ENCODE measurements at regions not wholly inside any gene's neighbourhood (a gene's known extent, or its start where the extent isn't known, plus 50 kb on each side); places are given as distances from the start of the nearest gene placed in this dataset.

DNA sequence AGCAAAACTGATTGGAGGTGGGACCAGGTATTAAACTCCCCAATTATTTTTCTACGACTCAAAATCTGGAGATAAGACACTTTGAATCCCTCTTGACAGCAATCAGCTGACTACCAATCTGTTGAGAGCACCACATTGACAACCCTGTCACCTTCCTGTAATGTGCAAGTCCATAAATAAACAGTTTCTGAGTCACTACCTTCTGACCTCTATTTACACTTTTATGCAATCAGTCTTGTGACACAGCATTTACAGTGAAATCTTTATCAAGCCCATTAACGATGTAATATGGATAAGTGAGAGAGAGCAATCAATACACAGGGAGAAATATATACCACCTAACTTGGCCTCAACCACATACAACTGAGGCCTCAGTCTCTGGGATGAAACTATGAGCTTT, 283.7 kb upstream of the ANO5 start:
- Mint-ChIP-seq H3K9me3 (ENCODE audit: unreplicated experiment) (peaks cover 5% of the 10 kb centered on the region), H3K27me3 (ENCODE audit: unreplicated experiment) (no peaks in the 10 kb centered on the region), H3K27ac (ENCODE audit: unreplicated experiment) (no peak overlapping the region), H3K4me3 (ENCODE audit: unreplicated experiment) (no peak overlapping the region), H3K36me3 (ENCODE audit: unreplicated experiment) (no peaks in the 10 kb centered on the region), H3K4me1 (ENCODE audit: unreplicated experiment) (no peaks in the 10 kb centered on the region)
- no peak for TF ChIP-seq CTCF (IDR thresholded peaks at IDR 0.05)
- DNase-seq (ENCODE audit: extremely low spot score, unreplicated experiment): no peak

DNA sequence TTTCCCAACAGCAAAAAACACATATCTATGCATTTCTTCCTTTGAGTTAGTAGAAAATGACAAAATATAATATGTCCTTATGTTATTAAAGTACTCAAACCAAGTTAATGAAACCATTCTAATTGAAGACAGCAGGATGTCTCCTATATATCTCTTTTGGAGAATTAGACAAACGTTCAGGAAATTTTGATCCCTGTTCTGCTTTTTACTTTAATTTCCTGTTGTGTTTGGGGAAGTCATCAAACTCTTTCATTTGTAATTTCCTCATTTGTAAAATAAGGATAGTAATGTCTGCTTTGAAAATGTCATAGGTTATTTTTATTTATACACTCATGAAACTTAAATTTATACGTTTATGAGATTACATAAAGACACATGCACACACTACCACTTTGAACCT, 281.8 kb upstream of the ANO5 start:
- DNase-seq (ENCODE audit: extremely low spot score, unreplicated experiment): no peak
- Mint-ChIP-seq H3K4me3 (ENCODE audit: unreplicated experiment) (no peak overlapping the region), H3K27me3 (ENCODE audit: unreplicated experiment) (no peaks in the 10 kb centered on the region), H3K9me3 (ENCODE audit: unreplicated experiment) (peaks cover 12% of the 10 kb centered on the region), H3K36me3 (ENCODE audit: unreplicated experiment) (no peaks in the 10 kb centered on the region), H3K4me1 (ENCODE audit: unreplicated experiment) (no peaks in the 10 kb centered on the region), H3K27ac (ENCODE audit: unreplicated experiment) (no peak overlapping the region)
- TF ChIP-seq CTCF (IDR thresholded peaks at IDR 0.05): no peak

GRCh38 chr11:21912285-21912684, 280.6 kb upstream of the ANO5 start:
- no peaks in the 10 kb centered on the region for H3K36me3 Mint-ChIP-seq (ENCODE audit: unreplicated experiment)
- peaks cover 12% of the 10 kb centered on the region for H3K9me3 Mint-ChIP-seq (ENCODE audit: unreplicated experiment)
- no peak for TF ChIP-seq CTCF (IDR thresholded peaks at IDR 0.05)
- no peak overlapping the region for H3K27ac Mint-ChIP-seq (ENCODE audit: unreplicated experiment)
- no peaks in the 10 kb centered on the region for H3K27me3 Mint-ChIP-seq (ENCODE audit: unreplicated experiment)
- no peaks in the 10 kb centered on the region for H3K4me1 Mint-ChIP-seq (ENCODE audit: unreplicated experiment)
- H3K4me3 Mint-ChIP-seq (ENCODE audit: unreplicated experiment): no peak overlapping the region
- no peak for DNase-seq (ENCODE audit: extremely low spot score, unreplicated experiment)

DNA sequence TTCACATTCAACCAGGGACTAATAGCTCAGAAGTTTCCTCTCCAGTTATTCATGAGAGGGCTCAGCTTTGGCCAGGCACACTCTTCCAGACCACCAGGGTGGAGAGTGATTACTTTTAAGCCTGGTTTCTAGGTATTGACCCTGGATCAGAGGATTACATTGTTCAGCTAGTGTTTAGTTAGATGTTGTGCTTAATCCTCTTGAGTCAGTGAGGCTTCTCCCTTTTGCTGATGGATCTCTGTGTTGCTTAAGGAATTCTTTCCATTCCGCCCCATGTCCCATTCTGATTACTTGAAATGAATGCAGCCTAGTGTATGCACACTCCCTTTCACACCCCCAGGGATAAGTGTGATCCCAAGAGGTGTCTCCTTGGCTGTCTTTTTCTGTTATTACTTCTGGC, 271.7 kb upstream of the ANO5 start:
- no peaks in the 10 kb centered on the region for H3K4me1 Mint-ChIP-seq (ENCODE audit: unreplicated experiment)
- H3K36me3 Mint-ChIP-seq (ENCODE audit: unreplicated experiment): no peaks in the 10 kb centered on the region
- no peaks in the 10 kb centered on the region for H3K27me3 Mint-ChIP-seq (ENCODE audit: unreplicated experiment)
- no peak overlapping the region for H3K27ac Mint-ChIP-seq (ENCODE audit: unreplicated experiment)
- H3K9me3 Mint-ChIP-seq (ENCODE audit: unreplicated experiment): no peaks in the 10 kb centered on the region
- TF ChIP-seq CTCF (IDR thresholded peaks at IDR 0.05): no peak
- no peak overlapping the region for H3K4me3 Mint-ChIP-seq (ENCODE audit: unreplicated experiment)
- no peak for DNase-seq (ENCODE audit: extremely low spot score, unreplicated experiment)

- Mint-ChIP-seq H3K27me3 (ENCODE audit: unreplicated experiment) (no peaks in the 10 kb centered on the region), H3K27ac (ENCODE audit: unreplicated experiment) (no peak overlapping the region), H3K4me1 (ENCODE audit: unreplicated experiment) (no peaks in the 10 kb centered on the region), H3K9me3 (ENCODE audit: unreplicated experiment) (no peaks in the 10 kb centered on the region), H3K36me3 (ENCODE audit: unreplicated experiment) (no peaks in the 10 kb centered on the region), H3K4me3 (ENCODE audit: unreplicated experiment) (no peak overlapping the region)
- no peak for DNase-seq (ENCODE audit: extremely low spot score, unreplicated experiment)
- no peak for TF ChIP-seq CTCF (IDR thresholded peaks at IDR 0.05)
These were observed 268.6 kb upstream of the ANO5 start for GRCh38 chr11:21924262-21924661.

Data from osteocyte (in vitro differentiated cells).